Naive thymus-derived CD4-positive, alpha-beta T cell (primary cell): ENCODE measurements at regions not wholly inside any gene's neighbourhood (a gene's known extent, or its start where the extent isn't known, plus 50 kb on each side); places are given as distances from the start of the nearest gene placed in this dataset.
"Not testable (repeated sequence)": the region's sequence is repeated elsewhere in the genome, so short reads cannot be mapped to it uniquely, and the experiment has no call there.

Experiments
- ATAC-seq: fragments of 150-1000 bp; cut with Tn5 transposase; 2 replicates; pipeline ENCODE4 v1.10.0; 2021; ENCODE audit warnings: mild to moderate bottlenecking, moderate library complexity
- CTCF ChIA-PET: fragments of 350-600 bp; sonication (Branson Sonifier 250); formaldehyde crosslinking; loops from one replicate; lab custom pipeline; 2021; ENCODE audit warnings: antibody characterized with exemption; lab: Charles Lee
- POLR2A ChIA-PET: fragments of 350-600 bp; sonication (Branson Sonifier 250); formaldehyde crosslinking; loops from one replicate; lab custom pipeline; 2021; ENCODE audit warnings: antibody characterized with exemption, inconsistent platforms; lab: Charles Lee
- DNase-seq, 9 donors: peaks; one replicate each; pipeline versions ENCODE4 v3.0.0 to v3.0.0-alpha.2; 2020 to 2022; ENCODE audit warnings: mixed read lengths in 1 of 9
- H3K27ac ChIP-seq: one replicate; pipeline ENCODE4 v1.7.0; 2013; ENCODE audit warnings: mild to moderate bottlenecking, low read depth, low read length, moderate library complexity
- H3K27me3 ChIP-seq, 2 donors: one replicate each; pipeline ENCODE4 v1.7.0; 2013; ENCODE audit warnings: low read length in 2 of 2, mild to moderate bottlenecking in 2 of 2, moderate library complexity in 2 of 2; ENCODE audit not compliant: control insufficient read depth in 2 of 2, insufficient read depth in 2 of 2
- H3K36me3 ChIP-seq, 3 experiments: 1 replicate in 2 of 3; 2 replicates in 1 of 3; pipeline ENCODE4 v1.7.0; 2013; ENCODE audit warnings: low read length in 3 of 3, mild to moderate bottlenecking in 3 of 3, moderate library complexity in 1 of 3; ENCODE audit not compliant: insufficient read depth in 3 of 3, control insufficient read depth in 2 of 3
- H3K4me1 ChIP-seq, 2 donors: one replicate each; pipeline ENCODE4 v1.7.0; 2013; ENCODE audit warnings: low read length in 2 of 2, mild to moderate bottlenecking in 2 of 2, moderate library complexity in 1 of 2; ENCODE audit not compliant: control insufficient read depth in 2 of 2, insufficient read depth in 2 of 2
- H3K4me3 ChIP-seq: 2 replicates; pipeline ENCODE4 v1.7.0; 2013; ENCODE audit warnings: mild to moderate bottlenecking, low read length
- H3K9me3 ChIP-seq, 3 experiments: 1 replicate in 2 of 3; 2 replicates in 1 of 3; pipeline ENCODE4 v1.7.0; 2013; ENCODE audit warnings: low read length in 3 of 3; ENCODE audit not compliant: control insufficient read depth in 2 of 3
- H3K27ac Mint-ChIP-seq, 9 donors: one replicate each; pipeline ENCODE4 v1.8.0; 2020 to 2022; ENCODE audit warnings: mixed read lengths in 9 of 9, mild to moderate bottlenecking in 8 of 9, moderate library complexity in 5 of 9, inconsistent platforms in 2 of 9
- H3K27me3 Mint-ChIP-seq, 5 donors: one replicate each; pipeline ENCODE4 v1.8.0; 2021 to 2022; ENCODE audit warnings: mixed read lengths in 5 of 5, mild to moderate bottlenecking in 1 of 5
- H3K36me3 Mint-ChIP-seq, 5 donors: one replicate each; pipeline ENCODE4 v1.8.0; 2020 to 2022; ENCODE audit warnings: mixed read lengths in 5 of 5, mild to moderate bottlenecking in 3 of 5, inconsistent platforms in 1 of 5
- H3K4me1 Mint-ChIP-seq, 7 donors: one replicate each; pipeline ENCODE4 v1.8.0; 2020 to 2022; ENCODE audit warnings: mixed read lengths in 7 of 7, mild to moderate bottlenecking in 3 of 7, inconsistent platforms in 1 of 7
- H3K4me3 Mint-ChIP-seq, 10 donors: one replicate each; pipeline ENCODE4 v1.8.0; 2020 to 2022; ENCODE audit warnings: mild to moderate bottlenecking in 10 of 10, mixed read lengths in 10 of 10, moderate library complexity in 6 of 10, inconsistent platforms in 2 of 10
- H3K9me3 Mint-ChIP-seq, 11 donors: one replicate each; pipeline ENCODE4 v1.8.0; 2020 to 2022; ENCODE audit warnings: mixed read lengths in 11 of 11, mild to moderate bottlenecking in 4 of 11, inconsistent platforms in 1 of 11, moderate library complexity in 1 of 11
- intact Hi-C, 2 donors: fragments of 100-400 bp; cut with micrococcal nuclease; formaldehyde crosslinking; loops; one replicate each; pipeline ENCODE4 v1.15.1; 2023

GRCh38 chr6:13874191-13874549 lies 50.6 kb upstream of the RNF182 start:
- H3K9me3 ChIP-seq: peaks cover 0 to 6% (median 0%) of the 10 kb centered on the region in 3 experiments
- CTCF ChIA-PET: interaction anchor here (0.5 to 1.4 kb wide), 8 partner anchors 11 to 303 kb away, joined by 3 to 6 read pairs (median 3); no protein-coding TSS in a partner anchor
- no peak overlapping the region for H3K27ac Mint-ChIP-seq
- intact Hi-C loops: loop anchor here in 1 of 2 donors (2.0 kb wide), 1 partner anchor 193 kb away; no protein-coding TSS in a partner anchor
- peak overlapping the region; percentile 59 for H3K4me3 ChIP-seq
- ATAC-seq: no peak
- no peaks in the 10 kb centered on the region for H3K36me3 ChIP-seq
- peaks cover 0 to 14% (median 8%) of the 10 kb centered on the region in 5 donors for H3K27me3 Mint-ChIP-seq
- DNase-seq: no peak
- peaks cover 0 to 4% of the 10 kb centered on the region in 2 donors for H3K4me1 ChIP-seq
- H3K4me3 Mint-ChIP-seq: peak overlapping the region; percentile 76 to 92 (median 85)
- no peak overlapping the region for H3K27ac ChIP-seq
- peaks cover 9 to 20% (median 17%) of the 10 kb centered on the region in 7 donors for H3K4me1 Mint-ChIP-seq
- POLR2A ChIA-PET: interaction anchor here (1.3 kb wide), 1 partner anchor 10 kb away, joined by 4 read pairs; no protein-coding TSS in a partner anchor
- H3K9me3 Mint-ChIP-seq: peaks cover 0 to 17% (median 3%) of the 10 kb centered on the region in 11 donors
- H3K27me3 ChIP-seq: no peaks in the 10 kb centered on the region
- peaks cover 0 to 8% (median 3%) of the 10 kb centered on the region in 5 donors for H3K36me3 Mint-ChIP-seq

GRCh38 chr6:13873288-13874190 lies 51.2 kb upstream of the RNF182 start:
- peaks cover 0 to 8% (median 3%) of the 10 kb centered on the region in 5 donors for H3K36me3 Mint-ChIP-seq
- no peaks in the 10 kb centered on the region for H3K27me3 ChIP-seq
- DNase-seq (peak; percentile 41 to 75 (median 66)), ATAC-seq (peak; percentile 88)
- peaks cover 0 to 13% (median 3%) of the 10 kb centered on the region in 11 donors for H3K9me3 Mint-ChIP-seq
- H3K9me3 ChIP-seq: peaks cover 0 to 6% (median 0%) of the 10 kb centered on the region in 3 experiments
- H3K4me3 Mint-ChIP-seq: peak overlapping the region; percentile 76 to 92 (median 85)
- H3K4me1 Mint-ChIP-seq: peaks cover 9 to 20% (median 17%) of the 10 kb centered on the region in 7 donors
- H3K4me3 ChIP-seq: peak overlapping the region; percentile 59
- ChIA-PET CTCF (interaction anchor here (0.5 to 1.4 kb wide), 6 partner anchors 12 to 303 kb away, joined by 3 to 6 read pairs (median 3); no protein-coding TSS in a partner anchor), POLR2A (no interaction called here)
- no peaks in the 10 kb centered on the region for H3K36me3 ChIP-seq
- peaks cover 0 to 4% of the 10 kb centered on the region in 2 donors for H3K4me1 ChIP-seq
- peak overlapping the region; percentile 2 for H3K27ac ChIP-seq
- H3K27me3 Mint-ChIP-seq: peaks cover 2 to 14% (median 7%) of the 10 kb centered on the region in 5 donors
- intact Hi-C loops: loop anchor here (1.0 to 2.0 kb wide), 7 partner anchors 59 to 1750 kb away; partner anchors contain the start of gene MCUR1 (in 1 of the 2)
- peak overlapping the region in 5 of 9 donors; percentile 3 to 60 (median 38) for H3K27ac Mint-ChIP-seq

DNA sequence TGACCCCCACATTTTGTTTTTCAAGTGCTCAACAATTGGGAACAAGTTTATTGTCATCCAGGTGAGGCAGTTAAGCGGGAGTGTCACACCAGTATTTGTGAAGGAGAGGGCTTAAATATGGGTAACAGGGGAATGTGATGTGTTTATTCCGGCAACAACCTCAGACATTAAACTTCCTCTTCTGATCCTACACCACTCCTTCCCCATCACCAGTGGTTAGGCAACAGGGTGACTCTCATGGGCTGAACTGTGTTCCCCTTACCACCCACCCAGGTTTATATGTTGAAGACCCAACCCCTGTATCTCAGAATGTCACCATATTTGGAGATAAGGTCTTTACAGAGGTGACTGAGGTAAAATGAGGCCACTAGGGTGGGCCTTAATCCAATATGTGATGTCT lies 52.1 kb upstream of the RNF182 start:
- Histone ChIP-seq H3K36me3 (no peaks in the 10 kb centered on the region), H3K4me1 (peaks cover 0 to 4% of the 10 kb centered on the region in 2 donors), H3K9me3 (no peaks in the 10 kb centered on the region), H3K27me3 (no peaks in the 10 kb centered on the region), H3K27ac (no peak overlapping the region), H3K4me3 (no peak overlapping the region)
- Mint-ChIP-seq H3K27me3 (peaks cover 0 to 17% (median 13%) of the 10 kb centered on the region in 5 donors), H3K36me3 (peaks cover 0 to 3% (median 0%) of the 10 kb centered on the region in 5 donors), H3K27ac (peak overlapping the region in 4 of 9 donors; percentile 3 to 60 (median 41)), H3K4me1 (peaks cover 9 to 20% (median 17%) of the 10 kb centered on the region in 7 donors), H3K4me3 (peak overlapping the region; percentile 76 to 92 (median 85)), H3K9me3 (peaks cover 0 to 4% (median 0%) of the 10 kb centered on the region in 11 donors)
- no peak for DNase-seq
- POLR2A ChIA-PET: no interaction called here
- peak; percentile 56 for ATAC-seq
- CTCF ChIA-PET: no interaction called here
- intact Hi-C loops: loop anchor here (1.0 to 2.0 kb wide), 6 partner anchors 58 to 1751 kb away; partner anchors contain the start of gene MCUR1 (in 1 of the 2)

GRCh38 chr6:13872006-13872405 lies 52.7 kb upstream of the RNF182 start:
- intact Hi-C loops: loop anchor here (2.0 kb wide), 2 partner anchors 57 to 77 kb away; partner anchors contain the start of gene MCUR1 (in 1 of the 2)
- H3K9me3 Mint-ChIP-seq, H3K4me3 Mint-ChIP-seq, POLR2A ChIA-PET, H3K9me3 ChIP-seq, H3K4me1 ChIP-seq, H3K27ac Mint-ChIP-seq, H3K36me3 ChIP-seq, H3K36me3 Mint-ChIP-seq, DNase-seq, H3K4me3 ChIP-seq, H3K27me3 ChIP-seq, ATAC-seq, H3K27ac ChIP-seq: not testable (repeated sequence)
- CTCF ChIA-PET: interaction anchor here (0.6 kb wide), 1 partner anchor 252 kb away, joined by 3 read pairs; no protein-coding TSS in a partner anchor
- peaks cover 0 to 21% (median 17%) of the 10 kb centered on the region in 5 donors for H3K27me3 Mint-ChIP-seq
- peaks cover 9 to 20% (median 17%) of the 10 kb centered on the region in 7 donors for H3K4me1 Mint-ChIP-seq

DNA sequence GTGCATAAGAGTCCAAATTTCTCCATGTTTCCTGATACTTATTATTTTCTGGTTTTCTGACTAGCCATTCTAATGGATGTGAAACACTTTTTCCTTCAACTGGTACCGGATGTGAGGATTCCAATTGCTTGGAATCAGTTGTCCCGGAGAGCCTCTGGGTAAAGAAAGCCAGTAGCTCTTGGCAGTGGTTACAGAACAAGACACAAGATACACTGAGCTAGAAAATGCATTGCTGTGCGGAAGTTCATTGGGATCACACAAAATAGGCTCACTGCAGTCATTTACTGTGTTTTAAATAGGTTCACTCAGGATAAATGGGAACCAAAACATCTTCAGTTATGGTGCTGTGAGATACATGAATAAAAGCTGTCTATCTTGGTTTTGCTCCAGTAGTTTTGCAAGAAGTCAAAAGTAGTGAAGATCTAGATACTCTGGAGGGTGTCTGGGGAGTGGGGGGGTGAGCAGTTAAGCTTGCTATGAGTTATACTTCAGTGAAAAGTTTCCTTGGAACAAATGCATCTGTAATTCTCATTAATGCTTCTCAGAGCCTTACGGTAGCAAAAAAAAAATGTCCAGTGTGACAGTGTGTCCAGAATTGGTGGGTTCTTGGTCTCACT lies 54.4 kb upstream of the RNF182 start:
- H3K27me3 Mint-ChIP-seq: peaks cover 5 to 27% (median 21%) of the 10 kb centered on the region in 5 donors
- Histone ChIP-seq H3K4me1 (peaks cover 0 to 4% of the 10 kb centered on the region in 2 donors), H3K36me3 (no peaks in the 10 kb centered on the region), H3K27ac (no peak overlapping the region), H3K4me3 (no peak overlapping the region), H3K9me3 (no peaks in the 10 kb centered on the region), H3K27me3 (no peaks in the 10 kb centered on the region)
- H3K27ac Mint-ChIP-seq: no peak overlapping the region
- CTCF ChIA-PET: interaction anchor here (0.6 to 0.7 kb wide), 3 partner anchors 207 to 314 kb away, joined by 3 read pairs; no protein-coding TSS in a partner anchor
- intact Hi-C loops: no loop called here
- H3K4me1 Mint-ChIP-seq: peaks cover 9 to 20% (median 17%) of the 10 kb centered on the region in 7 donors
- DNase-seq (no peak), ATAC-seq (no peak)
- POLR2A ChIA-PET: no interaction called here
- H3K4me3 Mint-ChIP-seq: no peak overlapping the region
- H3K36me3 Mint-ChIP-seq: no peaks in the 10 kb centered on the region
- no peaks in the 10 kb centered on the region for H3K9me3 Mint-ChIP-seq

DNA sequence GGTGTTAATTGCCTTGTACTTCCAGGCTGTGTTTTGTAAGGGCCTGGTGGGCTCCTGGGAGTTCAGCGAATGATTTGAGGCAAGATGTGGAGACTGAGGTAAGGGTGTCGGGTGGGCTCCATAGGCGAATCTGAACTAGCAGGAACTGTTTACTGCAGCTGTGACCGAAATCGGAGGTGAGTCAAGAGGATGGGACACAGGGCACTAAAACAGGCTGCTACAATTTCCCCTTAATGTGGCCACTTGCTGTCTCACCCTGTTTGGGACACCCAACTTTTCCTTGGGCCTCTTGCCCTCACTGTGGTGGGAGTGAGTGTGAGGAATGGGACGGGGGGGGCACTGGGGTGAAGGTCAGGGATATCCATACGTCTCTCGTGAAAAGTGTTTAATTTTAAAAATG lies 53.9 kb upstream of the MCUR1 start:
- DNase-seq (no peak), ATAC-seq (no peak)
- Mint-ChIP-seq H3K4me3 (no peak overlapping the region), H3K9me3 (no peaks in the 10 kb centered on the region), H3K27me3 (peaks cover 16 to 37% (median 34%) of the 10 kb centered on the region in 5 donors), H3K4me1 (peaks cover 4 to 9% (median 6%) of the 10 kb centered on the region in 7 donors), H3K27ac (no peak overlapping the region), H3K36me3 (no peaks in the 10 kb centered on the region)
- Histone ChIP-seq H3K27me3 (peaks cover 0 to 4% of the 10 kb centered on the region in 2 donors), H3K9me3 (no peaks in the 10 kb centered on the region), H3K4me3 (no peak overlapping the region), H3K27ac (no peak overlapping the region), H3K4me1 (no peaks in the 10 kb centered on the region), H3K36me3 (no peaks in the 10 kb centered on the region)
- CTCF ChIA-PET: interaction anchor here (0.6 to 0.8 kb wide), 2 partner anchors 90 to 199 kb away, joined by 3 read pairs; no protein-coding TSS in a partner anchor
- intact Hi-C loops: no loop called here
- POLR2A ChIA-PET: no interaction called here
